C4-2B (cell line): ENCODE measurements at regions not wholly inside any gene's neighbourhood (a gene's known extent, or its start where the extent isn't known, plus 50 kb on each side); places are given as distances from the start of the nearest gene placed in this dataset.

Experiments used
- CTCF ChIP-seq: fragments of 450-650 bp; conservative IDR thresholded peaks from 2 replicates; pipeline ENCODE4 v1.5.1; 2017; ENCODE audit warnings: mild to moderate bottlenecking
- ZFX ChIP-seq: fragments of 450-650 bp; IDR thresholded peaks from 2 replicates; pipeline ENCODE4 v1.6.1; 2017

- no peak for TF ChIP-seq CTCF
- TF ChIP-seq ZFX, result no peak
These were observed 50.4 kb upstream of the CACUL1 start for GRCh38 chr10:118805146-118805545.
